Stimulated activated CD8-positive, alpha-beta memory T cell treated with anti-CD3 and anti-CD28 coated beads, Interleukin-12 subunit alpha, Interleukin-12 subunit beta, amount 100 ng/mL, for 4 hours (primary cell): ENCODE measurements at regions not wholly inside any gene's neighbourhood (a gene's known extent, or its start where the extent isn't known, plus 50 kb on each side); places are given as distances from the start of the nearest gene placed in this dataset.

ENCODE experiments used
- DNase-seq: peaks from one replicate; pipeline ENCODE4 v3.0.0-alpha.2; 2020; ENCODE audit warnings: low read depth

DNA sequence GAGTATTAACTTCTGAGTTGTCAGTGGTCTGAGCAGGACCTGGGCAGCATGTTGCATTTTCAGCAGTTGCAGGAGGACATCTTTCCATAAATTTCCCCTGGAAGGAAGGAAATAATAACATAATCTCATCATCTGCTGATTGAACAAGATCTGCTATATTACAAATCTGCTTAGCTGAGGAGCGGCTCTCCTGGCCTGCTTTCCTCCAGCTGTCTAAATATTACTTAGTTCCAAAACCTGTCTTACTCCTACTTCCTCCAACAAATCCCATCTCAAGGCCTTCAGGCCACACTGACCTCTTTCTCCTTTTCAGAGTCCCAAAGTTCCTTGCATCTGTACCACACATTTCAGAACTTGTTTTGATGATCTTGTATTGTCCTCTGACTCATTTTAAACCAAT, 364.4 kb upstream of the MCTP2 start:
- DNase-seq: no peak

DNA sequence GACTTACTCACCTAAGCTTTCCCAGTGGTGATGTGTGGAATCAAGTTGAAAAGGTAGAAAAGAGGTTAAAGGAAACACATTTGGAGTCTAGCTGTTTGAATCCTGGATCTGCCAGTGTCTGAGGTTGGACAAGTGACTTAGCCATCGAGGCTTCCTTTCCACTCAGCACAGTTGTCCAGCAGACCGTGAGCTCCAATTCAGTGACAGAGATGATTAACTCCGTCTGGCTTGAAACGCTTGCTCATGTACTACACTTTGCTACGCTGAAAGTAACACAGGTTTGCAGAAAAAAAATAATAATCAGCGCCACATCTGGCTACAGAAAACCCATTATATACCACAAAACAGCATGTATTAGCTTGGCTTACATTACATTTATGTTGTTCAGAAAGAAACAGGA, 364.9 kb upstream of the MCTP2 start:
- DNase-seq: no peak

DNA sequence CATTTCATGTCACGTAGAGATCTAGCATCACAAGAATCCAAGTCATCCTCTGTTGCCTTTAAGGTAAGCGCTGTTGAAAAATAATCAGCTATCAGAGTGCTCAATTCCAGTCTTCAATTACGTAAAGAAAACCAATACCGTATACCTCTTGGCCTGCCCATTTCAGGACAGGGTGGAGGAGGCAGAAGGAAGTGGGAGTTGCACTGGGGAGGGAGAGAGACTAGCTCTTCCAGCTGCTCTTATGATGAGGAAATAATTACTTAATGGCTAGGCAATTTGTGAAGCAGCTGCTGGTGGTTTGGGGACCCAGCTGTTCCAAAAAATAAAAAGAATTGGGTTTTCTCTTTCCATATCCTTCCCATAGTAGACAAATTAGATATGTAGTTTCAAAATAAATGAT, 365.8 kb upstream of the MCTP2 start:
- DNase-seq: no peak

DNA sequence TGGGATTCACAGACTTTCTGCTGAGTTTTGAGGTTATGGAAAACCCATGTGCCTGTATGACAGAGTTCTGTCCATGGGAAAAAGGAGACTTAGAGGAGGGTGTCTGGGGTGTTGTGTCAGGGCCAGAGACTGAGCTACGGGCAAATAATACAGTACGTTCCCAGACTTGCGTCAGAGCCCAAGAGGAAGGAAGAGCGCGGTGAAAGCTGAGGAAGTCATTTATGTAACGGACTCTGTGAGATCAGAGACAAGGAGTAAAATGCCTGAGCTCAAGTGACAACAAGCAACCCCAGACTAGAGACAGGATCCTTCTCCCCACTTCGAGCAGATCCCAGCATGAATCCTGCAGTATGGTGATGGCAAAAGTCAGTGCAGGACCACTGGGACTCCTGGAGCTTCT, 368.6 kb upstream of the MCTP2 start:
- DNase-seq: no peak

DNA sequence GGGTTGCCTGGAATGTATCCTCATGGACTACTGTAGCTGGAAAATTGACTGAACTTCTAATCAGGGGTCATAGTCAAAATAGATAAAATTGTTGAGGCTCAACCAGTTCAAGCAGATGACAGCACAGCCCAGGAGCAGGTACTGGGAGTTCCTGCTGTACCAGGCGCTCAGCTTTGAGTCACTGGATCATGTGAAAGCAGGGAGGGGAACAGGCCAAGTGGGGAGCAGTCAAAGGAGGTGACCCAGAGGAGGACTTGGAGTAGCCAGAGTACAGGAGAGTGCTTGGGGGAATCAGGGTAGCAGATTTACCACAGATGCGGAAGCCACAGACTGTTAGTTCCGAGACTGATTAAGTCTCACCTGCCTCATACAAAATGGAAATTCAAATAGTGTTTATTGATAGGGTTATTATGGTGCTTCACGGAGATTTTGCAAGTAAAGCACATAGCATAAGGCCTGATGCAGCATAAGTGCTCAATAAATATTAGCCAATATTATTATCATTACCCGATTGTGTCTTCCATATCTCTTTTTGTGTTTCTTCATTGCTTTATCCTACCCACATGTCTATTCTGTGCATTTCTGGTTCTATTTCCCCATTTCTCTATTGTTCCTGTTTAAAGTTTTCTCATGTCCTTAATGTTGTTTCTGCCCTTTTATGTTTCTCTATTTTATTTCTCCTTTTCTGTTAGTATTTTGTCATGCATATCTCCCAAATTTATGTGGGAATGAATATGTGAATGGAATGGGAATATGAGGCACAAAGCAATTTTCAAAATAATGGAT, 369.2 kb upstream of the MCTP2 start:
- DNase-seq: no peak

DNA sequence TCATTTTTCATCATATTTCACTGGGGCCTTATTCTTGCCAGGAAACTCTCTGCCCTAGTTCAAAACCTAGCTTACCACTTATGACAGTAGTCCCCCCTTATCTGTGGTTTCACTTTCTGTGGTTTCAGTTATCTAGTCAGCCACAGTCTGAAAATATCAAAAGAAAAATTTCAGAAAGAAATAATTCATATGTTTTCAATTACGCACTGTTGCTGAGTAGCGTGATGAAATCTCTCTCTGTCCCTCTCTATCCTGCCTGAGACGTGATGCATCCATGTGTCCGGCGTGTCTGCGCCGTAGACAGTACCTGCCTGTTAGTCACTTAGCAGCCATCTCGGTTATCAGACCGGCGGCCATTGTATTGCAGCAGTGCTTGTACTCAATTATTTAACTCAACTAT, 369.9 kb upstream of the MCTP2 start:
- no peak for DNase-seq

DNA sequence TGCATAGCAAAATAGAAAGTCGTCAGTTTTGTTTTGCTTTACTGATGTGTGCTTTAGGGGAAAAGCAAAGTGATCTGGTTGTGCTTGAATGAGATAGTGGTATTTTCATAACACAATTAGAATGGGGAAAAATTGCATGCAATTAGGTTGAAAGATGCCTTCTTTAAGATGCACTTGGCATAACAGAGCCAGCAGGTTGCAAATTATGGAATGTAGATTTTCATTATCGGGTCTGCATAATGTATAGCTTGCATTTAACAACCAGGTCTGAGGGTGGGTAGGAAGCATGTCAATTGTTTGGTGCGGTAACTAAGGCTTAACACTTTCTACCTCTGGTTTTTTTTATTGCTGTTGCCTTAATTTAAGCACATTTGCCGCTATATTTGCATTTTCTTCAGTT, 370.7 kb upstream of the MCTP2 start:
- no peak for DNase-seq

DNA sequence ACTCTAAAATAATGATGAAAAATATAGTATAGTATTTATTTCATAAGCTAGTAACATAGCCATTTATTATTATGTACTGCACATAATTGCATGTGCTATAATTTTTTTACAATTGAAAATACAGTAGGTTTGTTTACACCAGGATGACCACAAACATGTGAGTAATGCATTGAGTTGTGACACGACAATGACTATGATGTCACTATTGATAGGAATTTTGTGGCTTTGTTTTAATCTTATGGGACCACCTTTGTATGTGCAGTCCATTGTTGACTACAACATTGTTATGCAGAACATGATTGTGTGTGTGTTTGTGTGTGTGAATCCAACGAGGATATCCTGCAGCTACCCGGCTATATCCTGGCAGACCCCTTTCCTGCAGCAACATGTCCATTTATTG, 372.2 kb upstream of the MCTP2 start:
- no peak for DNase-seq

DNA sequence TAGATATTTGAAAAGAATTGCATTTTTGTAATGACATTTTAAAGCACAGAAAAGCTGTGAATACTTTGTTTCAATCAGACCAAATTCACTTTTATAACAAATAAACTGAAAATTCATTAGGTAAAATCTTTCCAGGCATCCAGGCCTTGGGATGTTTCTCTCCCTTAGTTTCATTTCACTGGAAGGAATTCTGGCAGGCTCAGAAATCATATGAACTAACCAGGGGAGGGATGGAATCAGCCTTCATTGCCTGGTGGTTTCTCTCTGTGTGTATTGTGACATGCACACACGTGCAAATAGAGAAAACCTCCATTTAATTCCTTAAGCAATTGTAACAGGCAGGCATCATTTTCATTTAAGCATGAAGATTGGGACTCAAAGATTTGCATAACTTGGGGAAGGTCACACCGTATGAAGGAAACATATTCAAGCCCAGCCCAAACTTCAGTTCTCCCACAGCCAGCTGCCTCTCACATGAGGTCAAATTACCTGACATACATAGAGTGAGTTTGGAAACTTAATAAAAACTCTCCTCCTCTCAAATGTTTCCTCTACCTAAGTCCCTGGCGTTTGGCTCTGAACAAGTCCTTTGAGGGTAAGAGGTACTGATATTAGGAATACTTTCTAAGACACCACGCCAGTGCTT, 376.1 kb upstream of the MCTP2 start:
- no peak for DNase-seq

DNA sequence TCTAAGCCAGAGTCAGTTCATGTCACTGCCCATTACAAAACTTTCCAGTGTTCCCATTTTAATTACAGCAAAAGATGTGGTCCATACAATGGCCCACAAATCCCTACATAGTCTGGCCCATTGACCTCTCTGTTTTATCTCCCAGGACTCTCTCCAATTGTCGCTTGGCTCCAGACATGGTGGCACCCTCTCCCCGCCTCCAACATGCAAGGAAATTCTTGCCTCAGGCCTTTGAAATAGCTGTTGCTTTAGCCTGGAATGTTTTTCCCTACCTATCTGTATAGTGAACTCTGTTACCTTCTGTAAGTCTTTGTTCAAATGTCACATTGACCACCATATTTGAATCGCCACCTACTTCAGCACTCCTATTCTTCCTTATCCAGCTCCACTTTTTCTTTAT, 377.3 kb upstream of the MCTP2 start:
- DNase-seq: no peak

DNA sequence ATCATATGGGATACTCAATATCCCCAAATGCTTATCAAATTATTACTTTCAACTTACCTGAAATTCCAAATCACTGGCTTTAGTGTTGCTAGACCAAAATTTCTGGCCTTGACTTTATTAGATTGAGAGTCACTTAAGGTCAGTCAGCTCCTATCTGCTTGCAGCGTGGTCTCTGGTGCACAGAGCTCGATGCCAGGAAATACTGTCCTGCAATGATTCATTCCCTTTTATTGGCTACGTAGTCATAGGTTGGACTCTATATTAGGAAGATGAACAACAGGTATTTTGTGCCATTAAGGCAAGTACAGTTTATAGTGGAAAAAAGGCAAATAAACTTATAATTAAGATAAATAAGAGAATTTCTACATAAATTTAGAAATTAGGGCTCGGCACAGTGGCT, 378.6 kb upstream of the MCTP2 start:
- DNase-seq: no peak

DNA sequence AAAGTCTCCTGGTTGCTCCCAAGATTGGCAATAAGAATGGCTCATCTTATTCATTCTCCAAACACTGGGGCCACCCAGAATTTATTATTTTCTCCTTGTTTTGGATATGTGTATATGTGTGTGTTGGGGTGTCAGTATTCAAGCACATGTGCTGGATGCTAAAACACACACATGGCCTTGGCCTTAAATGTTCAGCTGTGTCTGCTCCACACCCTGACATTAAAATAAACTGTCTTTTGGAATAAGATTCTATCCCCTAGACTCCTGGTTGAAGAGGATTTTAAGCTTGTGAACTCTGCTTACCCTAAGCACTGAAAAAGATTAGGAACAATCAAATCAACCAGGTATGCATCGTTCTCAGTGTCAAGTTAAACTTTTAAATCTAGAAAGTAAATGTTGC, 382.9 kb upstream of the MCTP2 start:
- DNase-seq: no peak

DNA sequence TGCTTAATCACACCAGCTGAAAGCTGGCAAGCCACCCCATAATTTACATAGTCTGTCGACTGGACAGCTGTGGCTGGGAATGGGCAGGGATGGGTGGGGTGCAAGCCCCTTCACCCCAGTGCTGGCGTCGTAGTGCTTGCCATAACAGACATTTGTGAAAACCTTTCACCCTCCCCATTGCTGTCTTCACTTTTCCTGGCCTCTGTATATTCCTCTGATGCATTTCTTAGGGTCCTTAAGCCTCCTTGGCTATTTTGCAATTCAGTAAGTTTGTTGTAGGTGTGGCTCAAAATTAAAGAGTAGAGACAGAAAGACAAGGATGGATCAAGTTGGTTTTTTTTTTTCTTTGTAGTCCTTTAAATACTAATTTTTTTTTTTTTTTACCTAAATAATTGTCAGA, 383.3 kb upstream of the MCTP2 start:
- DNase-seq: no peak

DNA sequence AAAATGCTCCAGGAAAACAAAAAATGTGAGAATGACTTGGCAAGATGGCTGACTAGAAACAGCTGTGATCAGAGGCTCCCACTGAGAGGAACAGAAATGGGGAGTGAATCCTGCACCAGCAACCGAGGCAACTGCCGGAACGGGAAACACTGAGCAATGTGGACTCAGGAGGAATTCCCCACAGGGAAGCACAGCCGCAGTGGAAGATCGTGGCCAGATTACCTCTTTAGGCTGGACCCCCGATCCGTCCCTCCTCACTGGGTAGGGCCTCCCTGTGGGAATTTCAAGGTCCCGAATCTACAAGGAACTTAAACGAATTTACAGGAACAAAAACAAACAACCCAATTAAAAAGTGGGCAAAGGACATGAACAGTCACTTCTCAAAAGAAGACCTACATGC, 385.2 kb upstream of the MCTP2 start:
- no peak for DNase-seq

DNA sequence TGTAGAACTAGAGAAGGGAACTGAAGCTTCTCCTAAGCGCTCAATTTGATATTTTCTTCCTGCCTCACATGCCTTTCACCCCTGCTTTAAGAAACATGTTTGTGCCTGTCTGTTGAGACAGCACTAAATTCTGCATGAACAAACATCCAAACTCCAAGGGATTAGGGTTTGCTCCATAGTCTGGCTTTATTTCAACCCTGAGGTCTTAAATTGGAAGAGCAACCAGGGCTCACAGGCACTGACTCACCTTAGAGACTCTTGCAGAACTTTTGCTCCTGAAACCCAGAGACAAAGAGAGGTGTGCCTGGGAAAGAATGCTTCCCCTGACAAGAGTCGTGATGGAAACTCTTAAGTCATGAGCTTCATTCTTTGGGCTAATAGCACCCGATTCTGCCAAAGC, 393.9 kb upstream of the MCTP2 start:
- no peak for DNase-seq

DNA sequence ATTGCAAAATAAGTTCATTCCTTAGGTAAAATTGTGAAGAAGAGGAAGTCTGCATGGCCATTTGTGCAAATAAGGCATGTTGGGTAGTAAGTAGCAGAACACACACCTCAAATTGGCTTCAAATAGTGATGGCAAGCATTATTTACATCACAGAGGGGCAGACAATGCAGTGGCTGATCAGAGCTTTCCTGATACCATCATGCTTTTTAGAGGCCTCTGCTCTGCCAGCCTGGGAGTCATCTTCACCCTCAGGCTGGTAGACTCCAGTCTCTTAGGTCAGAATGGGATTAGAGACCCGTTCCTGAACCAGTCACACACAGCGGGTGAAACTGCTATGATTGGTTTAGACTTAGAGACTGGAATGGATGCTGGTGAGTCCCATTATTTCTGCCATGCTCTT, 396.0 kb upstream of the MCTP2 start:
- no peak for DNase-seq

DNA sequence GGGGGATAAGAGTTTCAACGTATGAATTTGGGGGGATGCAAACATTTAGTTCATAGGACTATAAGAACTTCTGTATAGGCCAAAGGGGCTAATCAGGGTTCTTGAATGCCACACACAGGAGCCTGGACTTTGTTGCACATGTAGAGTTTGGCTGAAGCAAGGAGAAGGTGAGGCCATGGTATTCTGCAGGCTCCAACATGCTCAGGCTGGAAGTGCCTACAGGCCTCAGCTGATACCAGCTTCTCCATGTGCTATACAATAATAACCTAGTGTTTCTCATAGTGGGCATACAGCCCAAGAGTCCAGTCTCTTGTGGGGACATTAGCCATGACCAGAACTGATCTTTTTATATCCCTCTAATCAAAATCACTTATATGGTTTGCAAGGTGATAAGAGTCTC, 399.7 kb upstream of the MCTP2 start:
- no peak for DNase-seq

DNA sequence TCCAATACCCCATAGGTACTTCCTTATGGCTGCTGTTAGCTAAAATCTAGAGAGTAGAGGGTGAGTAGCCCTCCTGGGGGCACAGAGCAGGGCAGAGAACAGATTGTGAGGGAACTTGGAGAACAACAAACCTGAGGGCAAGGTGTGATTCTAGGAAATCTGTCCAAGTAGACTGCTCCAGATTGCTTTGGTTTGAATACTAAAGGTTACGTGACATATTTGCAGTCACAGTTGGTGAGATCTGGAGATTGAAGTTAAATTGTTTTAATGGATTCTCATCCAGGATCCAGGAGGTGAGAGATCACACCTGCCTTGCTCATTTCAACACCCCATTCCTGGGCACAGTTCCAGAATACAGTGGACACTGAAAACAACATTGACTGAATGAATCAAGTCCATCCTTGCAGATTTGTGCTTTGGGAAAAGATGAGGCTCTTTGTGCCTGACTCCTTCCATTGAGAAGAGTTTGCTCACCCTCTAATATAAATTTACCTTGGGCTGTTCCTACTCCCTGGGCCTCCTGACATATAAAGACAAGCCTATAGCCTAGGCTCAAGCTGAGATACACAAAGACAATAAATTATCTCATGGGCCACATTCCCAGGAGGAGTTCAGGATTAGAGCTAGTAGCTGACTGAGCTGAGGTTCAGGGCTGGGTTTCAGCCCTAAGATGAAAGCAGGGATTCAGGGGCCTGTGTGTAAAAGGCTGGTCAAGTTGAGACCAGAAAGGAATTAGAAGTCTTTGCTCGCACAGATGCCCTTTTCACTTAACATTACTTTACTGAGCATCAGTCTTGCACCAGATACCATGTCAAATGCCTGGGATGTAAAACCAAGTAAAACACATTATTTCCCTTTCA, 400.9 kb upstream of the MCTP2 start:
- DNase-seq: no peak

DNA sequence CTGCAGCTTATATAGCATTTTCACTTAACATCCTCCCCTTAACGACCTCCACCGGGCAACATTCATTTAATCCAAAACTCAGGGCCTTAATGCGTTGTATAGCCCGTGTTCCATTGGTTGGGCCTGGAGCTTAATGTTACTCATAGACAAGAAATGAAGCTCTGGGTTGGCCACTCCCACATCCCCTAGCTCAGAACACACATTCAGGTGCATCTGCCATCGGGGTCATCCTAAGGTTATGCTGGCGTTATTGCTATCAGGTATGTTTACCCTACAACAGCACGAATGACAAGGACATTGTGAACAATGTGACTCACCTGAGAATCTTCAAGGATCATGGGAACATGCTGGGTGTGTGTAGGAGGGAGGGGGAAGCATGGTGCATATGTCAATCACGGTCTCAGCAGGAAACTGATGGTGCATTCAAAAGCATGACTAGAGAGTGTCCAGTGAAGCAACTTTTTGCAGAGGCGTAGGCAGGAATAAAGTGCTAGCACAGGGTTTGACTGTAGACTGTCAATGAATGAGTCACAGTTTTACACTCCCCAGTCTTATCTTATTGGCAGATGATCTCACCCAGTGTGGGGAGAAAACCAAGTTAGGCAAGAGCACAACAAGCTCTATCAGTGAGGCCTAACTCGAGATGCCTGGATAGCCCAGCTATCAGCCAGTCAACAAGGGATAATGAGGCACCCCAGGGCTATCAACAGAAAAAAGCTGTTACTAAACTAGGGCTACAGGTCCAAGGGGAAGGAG, 402.1 kb upstream of the MCTP2 start:
- DNase-seq: no peak

DNA sequence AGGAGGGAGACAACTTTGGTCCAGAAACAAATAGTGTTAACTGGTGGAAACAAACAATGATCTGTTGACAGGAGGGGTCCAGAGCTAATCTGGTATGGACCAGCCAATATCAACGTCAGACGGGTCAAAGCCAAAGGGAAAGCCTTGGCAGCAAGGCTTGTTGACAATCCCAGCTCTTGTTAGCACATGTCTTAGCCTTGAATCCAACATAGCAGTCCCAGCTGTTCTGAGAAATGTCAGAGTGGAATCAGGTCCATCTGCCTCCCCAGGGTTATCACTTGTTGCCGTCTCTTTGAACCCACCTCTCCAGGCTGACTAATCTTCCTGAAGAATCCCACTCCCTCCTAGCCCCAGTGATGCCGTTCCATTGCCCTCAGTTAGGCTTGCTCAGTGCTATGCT, 404.6 kb upstream of the MCTP2 start:
- no peak for DNase-seq

DNA sequence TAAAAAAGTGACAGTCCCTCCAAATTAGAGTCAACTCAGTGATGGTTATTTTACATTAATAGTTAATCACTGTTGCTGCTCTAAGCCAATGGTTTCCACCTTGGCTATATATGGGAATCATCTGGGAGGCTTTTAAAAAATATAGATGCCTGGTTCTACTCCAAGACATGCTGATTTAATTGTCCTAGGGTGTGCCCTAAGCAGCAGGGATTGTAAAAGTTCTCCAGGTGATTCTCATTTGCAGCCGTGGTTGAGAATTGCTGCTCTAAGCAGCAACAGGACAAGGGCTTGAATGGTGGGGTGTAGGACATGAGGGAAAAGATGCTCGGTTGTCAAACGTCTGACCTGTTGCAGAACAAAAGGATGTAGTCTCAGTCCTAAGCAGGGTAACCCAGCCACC, 405.1 kb upstream of the MCTP2 start:
- DNase-seq: no peak

DNA sequence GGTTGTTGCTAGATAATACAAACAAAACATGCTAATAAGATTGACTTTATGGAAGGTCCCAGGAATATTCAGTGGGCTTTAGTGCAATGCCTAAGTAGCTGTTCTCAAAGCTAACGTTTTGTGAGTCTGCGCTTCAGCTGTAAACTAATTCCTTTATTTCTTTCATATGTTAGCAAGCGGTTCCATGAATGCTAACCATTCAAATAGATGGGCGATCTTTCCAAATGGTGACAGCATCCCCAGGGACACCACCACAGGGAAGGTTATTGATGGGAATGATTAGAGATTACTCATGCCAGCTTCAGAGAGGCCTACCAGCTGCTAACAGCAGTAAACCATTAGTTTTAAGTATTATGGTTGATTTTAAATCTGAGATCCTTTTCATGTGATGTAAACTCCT, 405.7 kb upstream of the MCTP2 start:
- no peak for DNase-seq
